IMR-90 (cell line): ENCODE measurements at regions not wholly inside any gene's neighbourhood (a gene's known extent, or its start where the extent isn't known, plus 50 kb on each side); places are given as distances from the start of the nearest gene placed in this dataset.
A peak's percentile ranks its signal among the peaks of the same experiment; 100 is the strongest.
"Not testable (repeated sequence)": the region's sequence is repeated elsewhere in the genome, so short reads cannot be mapped to it uniquely, and the experiment has no call there.

Experiments used
- ATAC-seq: fragments of 200-7000 bp; cut with Tn5 transposase; 2 replicates; pipeline ENCODE4 v1.9.1; 2020; ENCODE audit warnings: low read depth, mild to moderate bottlenecking, moderate library complexity
- BruUV-seq: library from RNA; stranded (reverse); fragments of 400-500 nt; replicated peaks from 2 replicates; lab custom pipeline; 2021; lab: Mats Ljungman, UMichigan
- CTCF ChIA-PET: fragments of 300-600 bp; formaldehyde crosslinking; extraction: SDS; loops from one replicate; lab custom pipeline; 2021; ENCODE audit warnings: antibody characterized with exemption; lab: Yijun Ruan, JAX
- POLR2A ChIA-PET: fragments of 300-600 bp; sonication (Branson Sonifier 250); formaldehyde crosslinking; loops from one replicate; lab custom pipeline; 2022; ENCODE audit warnings: antibody characterized with exemption; ENCODE audit not compliant: unreplicated experiment; lab: Charles Lee
- DNase-seq: peaks from one replicate; pipeline ENCODE4 v3.0.0; 2013
- H2AFZ ChIP-seq: replicated peaks from 2 replicates; pipeline ENCODE3; 2013; ENCODE audit warnings: low read length, mild to moderate bottlenecking; ENCODE audit not compliant: poor library complexity
- H2AK5ac ChIP-seq: 2 replicates; pipeline ENCODE4 v1.6.1; 2013; ENCODE audit warnings: low read depth, low read length, inconsistent platforms
- H2AK9ac ChIP-seq: replicated peaks from 2 replicates; pipeline ENCODE3; 2013; ENCODE audit warnings: mild to moderate bottlenecking, low read depth, low read length, moderate library complexity; ENCODE audit not compliant: poor library complexity
- H2BK120ac ChIP-seq: 2 replicates; pipeline ENCODE4 v1.6.1; 2013; ENCODE audit warnings: low read depth, low read length, inconsistent platforms
- H2BK15ac ChIP-seq: 3 replicates; pipeline ENCODE4 v1.6.1; 2013; ENCODE audit warnings: low read depth, low read length, inconsistent platforms
- H2BK20ac ChIP-seq: 2 replicates; pipeline ENCODE4 v1.6.1; 2013; ENCODE audit warnings: low read depth, mild to moderate bottlenecking, inconsistent platforms, low read length, moderate library complexity
- H2BK5ac ChIP-seq: 2 replicates; pipeline ENCODE4 v1.6.1; 2013; ENCODE audit warnings: mild to moderate bottlenecking, low read depth, low read length, inconsistent platforms; ENCODE audit not compliant: poor library complexity, severe bottlenecking
- H3K14ac ChIP-seq: replicated peaks from 2 replicates; pipeline ENCODE4 v1.6.1; 2013; ENCODE audit warnings: low read depth, low read length, inconsistent platforms
- H3K18ac ChIP-seq: 2 replicates; pipeline ENCODE4 v1.6.1; 2013; ENCODE audit warnings: low read depth, low read length, control low read depth
- H3K23ac ChIP-seq: 2 replicates; pipeline ENCODE4 v1.6.1; 2013; ENCODE audit warnings: low read depth, low read length, inconsistent platforms
- H3K27ac ChIP-seq: 2 replicates; pipeline ENCODE4 v1.5.1; 2013; ENCODE audit warnings: mild to moderate bottlenecking, control low read depth, low read length; ENCODE audit not compliant: insufficient read depth
- H3K27me3 ChIP-seq: 2 replicates; pipeline ENCODE4 v1.6.1; 2013; ENCODE audit warnings: low read length; ENCODE audit not compliant: control insufficient read depth, insufficient read depth
- H3K36me3 ChIP-seq: 2 replicates; pipeline ENCODE4 v1.6.1; 2013; ENCODE audit warnings: low read length, mixed read lengths; ENCODE audit not compliant: control insufficient read depth, insufficient read depth
- H3K4ac ChIP-seq: 2 replicates; pipeline ENCODE4 v1.6.1; 2013; ENCODE audit warnings: low read depth, low read length, inconsistent platforms
- H3K4me1 ChIP-seq: 2 replicates; pipeline ENCODE4 v1.6.1; 2013; ENCODE audit warnings: low read length, mixed read lengths; ENCODE audit not compliant: control insufficient read depth, insufficient read depth
- H3K4me2 ChIP-seq: 2 replicates; pipeline ENCODE4 v1.6.1; 2013; ENCODE audit warnings: low read depth, mild to moderate bottlenecking, control low read depth, low read length, moderate library complexity
- H3K4me3 ChIP-seq: 2 replicates; pipeline ENCODE4 v1.5.1; 2013; ENCODE audit warnings: low read depth, mild to moderate bottlenecking, control low read depth, low read length, moderate library complexity; ENCODE audit not compliant: insufficient read depth
- H3K56ac ChIP-seq: 2 replicates; pipeline ENCODE4 v1.6.1; 2013; ENCODE audit warnings: low read length, inconsistent platforms; ENCODE audit not compliant: insufficient read depth; ENCODE audit errors: extremely low read depth
- H3K79me1 ChIP-seq, 2 experiments: 2 replicates each; pipeline ENCODE4 v1.6.1; 2013; ENCODE audit warnings: low read length in 2 of 2, inconsistent platforms in 1 of 2, low read depth in 1 of 2
- H3K9ac ChIP-seq: 2 replicates; pipeline ENCODE4 v1.6.1; 2013; ENCODE audit warnings: low read depth, low read length, control low read depth
- H3K9me1 ChIP-seq: 2 replicates; pipeline ENCODE4 v1.6.1; 2013; ENCODE audit warnings: low read length, inconsistent platforms; ENCODE audit not compliant: insufficient read depth
- H3K9me3 ChIP-seq: 2 replicates; pipeline ENCODE4 v1.6.1; 2013; ENCODE audit warnings: low read length; ENCODE audit not compliant: control insufficient read depth, insufficient read depth
- H4K20me1 ChIP-seq: 2 replicates; pipeline ENCODE4 v1.6.1; 2013; ENCODE audit warnings: low read length, inconsistent platforms; ENCODE audit not compliant: insufficient read depth
- H4K5ac ChIP-seq: 2 replicates; pipeline ENCODE4 v1.6.1; 2013; ENCODE audit warnings: mild to moderate bottlenecking, low read depth, low read length, control low read depth
- H4K8ac ChIP-seq, 2 experiments: 2 replicates each; pipeline ENCODE4 v1.6.1; 2013; ENCODE audit warnings: low read depth in 2 of 2, low read length in 2 of 2, control low read depth in 1 of 2, inconsistent platforms in 1 of 2
- H4K91ac ChIP-seq: 2 replicates; pipeline ENCODE4 v1.6.1; 2013; ENCODE audit warnings: low read depth, low read length, inconsistent platforms; ENCODE audit not compliant: insufficient read depth
- CEBPB ChIP-seq: IDR thresholded peaks from 2 replicates; pipeline ENCODE4 v1.6.1; 2012; ENCODE audit warnings: low read depth, low read length, improper control_type of control experiment
- CHD1 ChIP-seq: IDR thresholded peaks from 2 replicates; pipeline ENCODE4 v1.6.1; 2012; ENCODE audit warnings: low read depth, low read length, improper control_type of control experiment
- FOS ChIP-seq: fragments of 150-350 bp; IDR thresholded peaks from 2 replicates; pipeline ENCODE4 v1.6.1; 2016; ENCODE audit warnings: low read depth, low read length
- POLR2A ChIP-seq: IDR thresholded peaks from 2 replicates; pipeline ENCODE4 v1.6.1; 2012; ENCODE audit warnings: mild to moderate bottlenecking, low read depth, low read length
- RAD21 ChIP-seq: IDR thresholded peaks from 2 replicates; pipeline ENCODE4 v1.6.1; 2012; ENCODE audit warnings: low read length, improper control_type of control experiment
- WGBS, 2 experiments: methylation state at CpG; one replicate each; pipeline versions ENCODE4 v1.1.5 to v1.1.7; 2013; ENCODE audit warnings: missing lambda C conversion rate in 2 of 2; ENCODE audit not compliant: insufficient read length in 1 of 2; ENCODE audit errors: extremely low coverage in 2 of 2; 5-methylcytosine and 5-hydroxymethylcytosine counted together
- dilution Hi-C: fragments of 300-500 bp; cut with HindIII; formaldehyde crosslinking; loops from one replicate; pipeline ENCODE4 v1.14.3; 2018; ENCODE audit warnings: low sequenced_read_pairs; ENCODE audit not compliant: unreplicated experiment
- in situ Hi-C: fragments of 300-500 bp; cut with MboI; formaldehyde crosslinking; loops from 3 replicates; pipeline ENCODE4 v1.14.3; 2019; ENCODE audit warnings: low sequenced_read_pairs, inconsistent platforms, mixed read lengths
- intact Hi-C: fragments of 100-400 bp; cut with micrococcal nuclease; formaldehyde crosslinking; loops from 2 replicates; pipeline ENCODE4 v1.10.0; 2022
- TF ChIP-seq, protein P1 (sequence below): fragments of 150-350 bp; IDR thresholded peaks from 2 replicates; pipeline ENCODE4 v1.6.1; 2017; ENCODE audit warnings: mild to moderate bottlenecking, antibody characterized with exemption, low read length, low read depth
- TF ChIP-seq, protein P2 (sequence below): conservative IDR thresholded peaks from 2 replicates; pipeline ENCODE4 v1.5.1; 2012; ENCODE audit warnings: mild to moderate bottlenecking, low read depth, low read length, improper control_type of control experiment

DNA sequence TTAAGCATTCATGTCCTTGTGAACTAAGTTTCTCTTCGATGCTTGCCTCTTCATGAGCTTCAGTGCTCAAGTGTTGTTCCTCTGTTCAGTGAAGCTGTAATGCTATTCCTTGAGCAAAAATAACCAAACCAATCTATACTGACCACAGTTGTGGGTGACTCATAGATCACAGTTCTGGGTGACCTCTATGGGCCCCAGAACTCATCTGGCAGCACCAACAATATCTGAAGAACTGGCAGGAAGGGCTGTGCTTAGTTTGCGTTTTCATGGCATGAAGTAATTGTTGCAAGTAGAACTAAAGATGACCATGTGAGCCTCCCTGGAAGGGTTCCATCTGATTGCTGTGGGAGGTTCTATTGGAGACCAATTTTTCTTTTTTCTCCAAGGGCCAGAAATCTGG is 106.2 kb downstream of the CCNG2 start:
- Histone ChIP-seq H3K4me2 (no peak overlapping the region), H3K4me1 (no peaks in the 10 kb centered on the region), H2BK20ac (no peak overlapping the region), H2AK9ac (no peak overlapping the region), H2BK120ac (no peak overlapping the region), H3K79me1 (no peaks in the 10 kb centered on the region), H3K23ac (no peak overlapping the region), H2AFZ (no peak overlapping the region), H3K56ac (no peak overlapping the region), H3K4ac (no peak overlapping the region), H3K14ac (no peak overlapping the region), H2BK5ac (no peak overlapping the region), H2BK15ac (no peak overlapping the region), H3K4me3 (no peak overlapping the region), H3K9me1 (no peaks in the 10 kb centered on the region), H4K91ac (no peak overlapping the region), H4K8ac (no peak overlapping the region), H3K27me3 (no peaks in the 10 kb centered on the region), H2AK5ac (no peak overlapping the region), H3K9ac (no peak overlapping the region), H4K5ac (no peak overlapping the region), H4K20me1 (no peaks in the 10 kb centered on the region), H3K18ac (no peak overlapping the region), H3K9me3 (no peaks in the 10 kb centered on the region), H3K36me3 (no peaks in the 10 kb centered on the region), H3K27ac (no peak overlapping the region)
- ChIA-PET POLR2A (no interaction called here), CTCF (no interaction called here)
- intact Hi-C loops (no loop called here), in situ Hi-C loops (no loop called here), dilution Hi-C loops (no loop called here)
- BruUV-seq = no TSS peak
- DNase-seq = peak; percentile 4
- no peak; the same call in 1 of the 2 replicates for ATAC-seq
- TF ChIP-seq CEBPB (no peak), FOS (no peak), POLR2A (no peak), RAD21 (no peak), CHD1 (no peak)
- TF ChIP-seq, protein P1, sequence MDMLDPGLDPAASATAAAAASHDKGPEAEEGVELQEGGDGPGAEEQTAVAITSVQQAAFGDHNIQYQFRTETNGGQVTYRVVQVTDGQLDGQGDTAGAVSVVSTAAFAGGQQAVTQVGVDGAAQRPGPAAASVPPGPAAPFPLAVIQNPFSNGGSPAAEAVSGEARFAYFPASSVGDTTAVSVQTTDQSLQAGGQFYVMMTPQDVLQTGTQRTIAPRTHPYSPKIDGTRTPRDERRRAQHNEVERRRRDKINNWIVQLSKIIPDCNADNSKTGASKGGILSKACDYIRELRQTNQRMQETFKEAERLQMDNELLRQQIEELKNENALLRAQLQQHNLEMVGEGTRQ = no peak
- TF ChIP-seq, protein P2, sequence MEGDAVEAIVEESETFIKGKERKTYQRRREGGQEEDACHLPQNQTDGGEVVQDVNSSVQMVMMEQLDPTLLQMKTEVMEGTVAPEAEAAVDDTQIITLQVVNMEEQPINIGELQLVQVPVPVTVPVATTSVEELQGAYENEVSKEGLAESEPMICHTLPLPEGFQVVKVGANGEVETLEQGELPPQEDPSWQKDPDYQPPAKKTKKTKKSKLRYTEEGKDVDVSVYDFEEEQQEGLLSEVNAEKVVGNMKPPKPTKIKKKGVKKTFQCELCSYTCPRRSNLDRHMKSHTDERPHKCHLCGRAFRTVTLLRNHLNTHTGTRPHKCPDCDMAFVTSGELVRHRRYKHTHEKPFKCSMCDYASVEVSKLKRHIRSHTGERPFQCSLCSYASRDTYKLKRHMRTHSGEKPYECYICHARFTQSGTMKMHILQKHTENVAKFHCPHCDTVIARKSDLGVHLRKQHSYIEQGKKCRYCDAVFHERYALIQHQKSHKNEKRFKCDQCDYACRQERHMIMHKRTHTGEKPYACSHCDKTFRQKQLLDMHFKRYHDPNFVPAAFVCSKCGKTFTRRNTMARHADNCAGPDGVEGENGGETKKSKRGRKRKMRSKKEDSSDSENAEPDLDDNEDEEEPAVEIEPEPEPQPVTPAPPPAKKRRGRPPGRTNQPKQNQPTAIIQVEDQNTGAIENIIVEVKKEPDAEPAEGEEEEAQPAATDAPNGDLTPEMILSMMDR = no peak
- WGBS, 2 experiments = no CpG with 5 or more reads among the region's 2 CpGs

DNA sequence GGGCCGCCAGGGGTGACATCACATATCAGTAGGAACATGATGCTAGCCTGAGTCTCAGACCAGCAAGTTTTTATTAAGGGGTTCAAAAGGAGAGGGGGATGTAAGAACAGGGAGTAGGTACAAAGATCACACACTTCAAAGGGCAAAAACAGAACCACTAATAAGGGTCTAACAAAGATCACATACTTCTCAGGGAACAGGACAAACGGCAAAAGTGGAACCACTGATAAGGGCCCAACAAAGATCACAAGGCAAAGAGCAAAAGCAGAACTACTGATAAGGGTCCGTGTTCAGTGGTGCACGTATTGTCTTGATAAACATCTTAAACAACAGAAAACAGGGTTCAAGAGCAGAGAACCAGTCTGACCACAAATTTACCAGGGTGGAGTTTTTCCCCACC is 107.0 kb downstream of the CCNG2 start:
- H2BK15ac ChIP-seq, H2AFZ ChIP-seq, H3K79me1 ChIP-seq, H4K5ac ChIP-seq, H3K27me3 ChIP-seq, dilution Hi-C loops, H2AK9ac ChIP-seq, DNase-seq, intact Hi-C loops, H3K36me3 ChIP-seq, in situ Hi-C loops, H3K4me3 ChIP-seq, H2BK20ac ChIP-seq, H3K4ac ChIP-seq, BruUV-seq, H3K4me1 ChIP-seq, H3K14ac ChIP-seq, H3K18ac ChIP-seq, H3K9ac ChIP-seq, H4K20me1 ChIP-seq, CTCF ChIA-PET, H4K91ac ChIP-seq, H3K27ac ChIP-seq, H2BK5ac ChIP-seq, H3K4me2 ChIP-seq, H2AK5ac ChIP-seq, H3K56ac ChIP-seq, H2BK120ac ChIP-seq, H3K9me3 ChIP-seq, POLR2A ChIA-PET, H4K8ac ChIP-seq, ATAC-seq, H3K9me1 ChIP-seq, H3K23ac ChIP-seq: not testable (repeated sequence)
- no CpG with 5 or more reads among the region's 4 CpGs for WGBS, 2 experiments
